Aorta (tissue), 5 donors: ENCODE measurements at regions not wholly inside any gene's neighbourhood (a gene's known extent, or its start where the extent isn't known, plus 50 kb on each side); places are given as distances from the start of the nearest gene placed in this dataset.
"Not testable (repeated sequence)": the region's sequence is repeated elsewhere in the genome, so short reads cannot be mapped to it uniquely, and the experiment has no call there.

Experiments
- ATAC-seq: fragments of 200-7000 bp; cut with Tn5 transposase; one replicate; pipeline ENCODE4 v1.9.1; 2022; ENCODE audit warnings: moderate library complexity; ENCODE audit not compliant: low FRiP score
- DNase-seq, 2 donors: peaks; one replicate each; pipeline ENCODE4 v3.0.0-alpha.2; 2020
- H3K27ac ChIP-seq, 2 donors: one replicate each; pipeline ENCODE4 v1.5.1; 2013; ENCODE audit warnings: low read length in 2 of 2, mild to moderate bottlenecking in 2 of 2, moderate library complexity in 2 of 2, control low read depth in 1 of 2, inconsistent platforms in 1 of 2, low read depth in 1 of 2
- H3K27me3 ChIP-seq, 2 donors: one replicate each; pipeline ENCODE4 v1.6.1; 2013; ENCODE audit warnings: control low read depth in 1 of 2, low read length in 1 of 2, mild to moderate bottlenecking in 1 of 2, moderate library complexity in 1 of 2; ENCODE audit not compliant: insufficient read depth in 2 of 2, control insufficient read depth in 1 of 2
- H3K36me3 ChIP-seq, 2 donors: one replicate each; pipeline ENCODE4 v1.6.1; 2013; ENCODE audit warnings: control low read depth in 1 of 2, low read length in 1 of 2, mild to moderate bottlenecking in 1 of 2; ENCODE audit not compliant: insufficient read depth in 2 of 2, control insufficient read depth in 1 of 2
- H3K4me1 ChIP-seq, 2 donors: one replicate each; pipeline ENCODE4 v1.6.1; 2013; ENCODE audit warnings: low read length in 2 of 2, control low read depth in 1 of 2, mild to moderate bottlenecking in 1 of 2, moderate library complexity in 1 of 2; ENCODE audit not compliant: insufficient read depth in 2 of 2, control insufficient read depth in 1 of 2
- H3K4me3 ChIP-seq, 2 donors: one replicate each; pipeline ENCODE4 v1.5.1; 2013; ENCODE audit warnings: low read length in 2 of 2, control low read depth in 1 of 2, mild to moderate bottlenecking in 1 of 2
- H3K9me3 ChIP-seq: one replicate; pipeline ENCODE4 v1.6.1; 2013; ENCODE audit warnings: mild to moderate bottlenecking, low read length; ENCODE audit not compliant: control insufficient read depth
- WGBS, 2 donors: extraction: QIAGEN DNeasy Blood & Tissue Kit; methylation state at CpG; one replicate each; pipeline ENCODE4 v1.1.7; 2013; 5-methylcytosine and 5-hydroxymethylcytosine counted together
- intact Hi-C, 2 donors: fragments of 100-400 bp; cut with DNase I; formaldehyde crosslinking; loops; one replicate each; pipeline versions ENCODE4 v1.14.2 to v1.15.0; 2022
- donor health status: healthy with polysubstance abuse.
- donor health status: Bipolar disorder and iron deficiency.
- donor health status: DM: no; HTN: no; CAD: no.
- donor health status: DM: no; HTN: no; CAD: no.
- donor health status: DM: yes; HTN: yes; CAD: no.

DNA sequence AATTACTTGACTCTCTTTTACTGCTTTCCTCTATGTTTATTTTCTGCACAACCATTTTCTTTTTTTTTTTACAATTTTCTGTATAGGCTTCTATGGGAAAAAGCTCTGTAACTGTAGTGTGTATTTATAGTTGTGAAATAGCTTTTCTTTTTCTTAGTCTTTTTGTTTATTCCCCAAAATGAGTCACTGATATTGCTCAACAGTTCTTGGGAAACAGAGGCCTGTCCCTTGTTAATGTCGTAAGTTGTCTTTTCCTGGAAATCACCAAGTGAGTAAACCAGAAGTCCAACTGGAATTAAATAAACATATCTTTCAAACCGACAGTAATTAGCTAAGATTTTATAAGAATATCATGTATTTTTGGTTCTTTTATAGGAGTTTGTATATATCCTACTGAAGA lies 325.1 kb upstream of the PRR16 start:
- ATAC-seq (peak; percentile 83), DNase-seq (no peak)
- WGBS, 2 donors: 1 to 2% methylated on average over 2 of the region's 2 CpGs
- H3K27me3 ChIP-seq: no peaks in the 10 kb centered on the region
- intact Hi-C loops: loop anchor here in 1 of 2 donors (10.0 kb wide), 2 partner anchors 84 to 316 kb away; no protein-coding TSS in a partner anchor
- H3K4me3 ChIP-seq: no peak overlapping the region
- H3K36me3 ChIP-seq: no peaks in the 10 kb centered on the region
- no peak overlapping the region for H3K27ac ChIP-seq
- no peaks in the 10 kb centered on the region for H3K9me3 ChIP-seq
- H3K4me1 ChIP-seq: peaks cover 0 to 4% of the 10 kb centered on the region in 2 donors

GRCh38 chr5:120140501-120140900 lies 323.6 kb upstream of the PRR16 start:
- Histone ChIP-seq H3K4me3 (no peak overlapping the region), H3K36me3 (no peaks in the 10 kb centered on the region), H3K9me3 (no peaks in the 10 kb centered on the region), H3K4me1 (peaks cover 0 to 4% of the 10 kb centered on the region in 2 donors), H3K27me3 (no peaks in the 10 kb centered on the region), H3K27ac (no peak overlapping the region)
- 46 to 94% methylated on average over 1 of the region's 1 CpG for WGBS, 2 donors
- intact Hi-C loops: no loop called here
- ATAC-seq (no peak), DNase-seq (no peak)

- Histone ChIP-seq H3K27me3 (no peaks in the 10 kb centered on the region), H3K4me3 (no peak overlapping the region), H3K27ac (no peak overlapping the region), H3K36me3 (no peaks in the 10 kb centered on the region), H3K9me3 (no peaks in the 10 kb centered on the region), H3K4me1 (peaks cover 0 to 4% of the 10 kb centered on the region in 2 donors)
- ATAC-seq (no peak), DNase-seq (no peak)
- intact Hi-C loops: no loop called here
- WGBS, 2 donors: 70 to 86% methylated on average over 2 of the region's 2 CpGs
Measured at GRCh38 chr5:120141076-120141475, 323.0 kb upstream of the PRR16 start.

GRCh38 chr5:120146787-120147186 lies 317.3 kb upstream of the PRR16 start:
- no peak overlapping the region for H3K4me3 ChIP-seq
- H3K4me1 ChIP-seq: no peaks in the 10 kb centered on the region
- no peaks in the 10 kb centered on the region for H3K27me3 ChIP-seq
- ATAC-seq (no peak), DNase-seq (no peak)
- no peaks in the 10 kb centered on the region for H3K9me3 ChIP-seq
- H3K27ac ChIP-seq: no peak overlapping the region
- intact Hi-C loops: no loop called here
- H3K36me3 ChIP-seq: no peaks in the 10 kb centered on the region
- WGBS, 2 donors: 42 to 47% methylated on average over 1 of the region's 1 CpG

- H3K4me3 ChIP-seq, H3K27ac ChIP-seq, H3K27me3 ChIP-seq, H3K4me1 ChIP-seq, intact Hi-C loops, ATAC-seq, H3K9me3 ChIP-seq, H3K36me3 ChIP-seq: not testable (repeated sequence)
- 96 to 97% methylated on average over 21 to 23 of the region's 23 CpGs for WGBS, 2 donors
- peak in 1 of 2 donors; percentile 58 for DNase-seq
Measured at GRCh38 chr5:120147911-120148310, 316.2 kb upstream of the PRR16 start.

GRCh38 chr5:120150770-120151169 lies 313.3 kb upstream of the PRR16 start:
- no peak for DNase-seq
- intact Hi-C loops: loop anchor here in 1 of 2 donors (10.0 kb wide), 1 partner anchor 304 kb away; no protein-coding TSS in a partner anchor
- no peak for ATAC-seq
- no peaks in the 10 kb centered on the region for H3K36me3 ChIP-seq
- WGBS, 2 donors: 69 to 77% methylated on average over 2 of the region's 2 CpGs
- no peaks in the 10 kb centered on the region for H3K4me1 ChIP-seq
- no peak overlapping the region for H3K4me3 ChIP-seq
- H3K27ac ChIP-seq: no peak overlapping the region
- no peaks in the 10 kb centered on the region for H3K9me3 ChIP-seq
- no peaks in the 10 kb centered on the region for H3K27me3 ChIP-seq

DNA sequence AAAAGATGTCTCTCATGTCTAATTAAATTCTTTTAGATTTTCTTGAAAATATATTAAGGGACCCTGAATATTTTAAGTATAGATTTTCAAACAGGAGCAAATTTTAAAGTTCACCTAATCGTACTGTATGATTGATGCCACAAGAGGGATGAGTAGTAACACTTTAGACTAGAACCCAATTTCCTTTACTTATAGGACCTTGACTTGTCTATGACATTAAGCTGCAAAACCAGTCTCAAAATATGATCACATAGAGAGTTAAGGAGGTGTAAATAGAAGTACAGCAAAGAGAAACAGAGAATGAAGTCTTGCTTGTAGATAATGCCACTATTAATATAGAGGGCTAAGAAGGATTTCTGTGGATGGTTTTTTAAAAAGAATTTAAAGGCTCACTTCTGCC lies 312.9 kb upstream of the PRR16 start:
- whole genome bisulfite sequencing, 2 donors: 95 to 97% methylated on average over 1 of the region's 1 CpG
- no peaks in the 10 kb centered on the region for H3K9me3 ChIP-seq
- no peak for ATAC-seq
- no peak overlapping the region for H3K27ac ChIP-seq
- no peak overlapping the region for H3K4me3 ChIP-seq
- no peaks in the 10 kb centered on the region for H3K4me1 ChIP-seq
- H3K27me3 ChIP-seq: no peaks in the 10 kb centered on the region
- DNase-seq: no peak
- intact Hi-C loops: loop anchor here in 1 of 2 donors (10.0 kb wide), 1 partner anchor 304 kb away; no protein-coding TSS in a partner anchor
- no peaks in the 10 kb centered on the region for H3K36me3 ChIP-seq

DNA sequence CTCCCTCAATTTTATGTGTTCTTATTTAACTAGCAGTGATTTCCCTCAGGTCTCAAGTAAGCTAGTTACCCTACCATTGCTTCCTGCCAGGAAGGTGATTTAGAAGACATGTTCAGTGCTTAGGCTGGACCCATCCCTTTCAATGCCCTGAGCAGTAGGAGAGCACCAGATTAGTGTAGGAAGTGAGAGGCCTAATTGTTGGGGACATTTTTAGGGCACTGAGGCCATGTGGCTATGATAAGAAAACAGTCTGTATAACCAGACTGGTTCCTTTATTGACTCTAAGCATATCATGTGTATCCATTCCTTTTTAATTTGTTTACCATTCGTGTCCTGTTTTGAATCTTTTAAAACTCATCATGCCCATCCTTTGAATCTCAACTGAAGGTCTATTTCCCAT lies 312.3 kb upstream of the PRR16 start:
- no peak overlapping the region for H3K4me3 ChIP-seq
- H3K27ac ChIP-seq: no peak overlapping the region
- H3K9me3 ChIP-seq: no peaks in the 10 kb centered on the region
- ATAC-seq (no peak), DNase-seq (no peak)
- H3K36me3 ChIP-seq: no peaks in the 10 kb centered on the region
- no peaks in the 10 kb centered on the region for H3K27me3 ChIP-seq
- H3K4me1 ChIP-seq: no peaks in the 10 kb centered on the region
- intact Hi-C loops: loop anchor here in 1 of 2 donors (2.0 to 10.0 kb wide), 2 partner anchors 15 to 303 kb away; no protein-coding TSS in a partner anchor
- 93 to 94% methylated on average over 1 of the region's 1 CpG for WGBS, 2 donors

- DNase-seq (no peak), ATAC-seq (no peak)
- 63 to 69% methylated on average over 2 of the region's 2 CpGs for WGBS, 2 donors
- no peaks in the 10 kb centered on the region for H3K4me1 ChIP-seq
- H3K4me3 ChIP-seq: no peak overlapping the region
- H3K27me3 ChIP-seq: no peaks in the 10 kb centered on the region
- H3K36me3 ChIP-seq: no peaks in the 10 kb centered on the region
- no peak overlapping the region for H3K27ac ChIP-seq
- no peaks in the 10 kb centered on the region for H3K9me3 ChIP-seq
- intact Hi-C loops: loop anchor here in 1 of 2 donors (2.0 to 10.0 kb wide), 2 partner anchors 16 to 302 kb away; no protein-coding TSS in a partner anchor
Measured at GRCh38 chr5:120152472-120152871, 311.6 kb upstream of the PRR16 start.
